Colonic mucosa (tissue), 4 donors: ENCODE measurements at regions not wholly inside any gene's neighbourhood (a gene's known extent, or its start where the extent isn't known, plus 50 kb on each side); places are given as distances from the start of the nearest gene placed in this dataset.

ENCODE experiments used
- DNase-seq: peaks from one replicate; pipeline ENCODE4 v3.0.0-alpha.2; 2020
- H3K27ac ChIP-seq: fragments of 200-600 bp; one replicate; pipeline ENCODE4 v1.8.0; 2021
- H3K27me3 ChIP-seq: fragments of 200-600 bp; one replicate; pipeline ENCODE4 v1.8.0; 2021
- H3K36me3 ChIP-seq: fragments of 200-600 bp; one replicate; pipeline ENCODE4 v1.8.0; 2021
- H3K4me1 ChIP-seq: fragments of 200-600 bp; one replicate; pipeline ENCODE4 v1.8.0; 2021; ENCODE audit warnings: mild to moderate bottlenecking
- H3K4me3 ChIP-seq: fragments of 200-600 bp; one replicate; pipeline ENCODE4 v1.8.0; 2021
- H3K9ac ChIP-seq, 2 donors: one replicate each; pipeline ENCODE4 v1.7.0; 2013; ENCODE audit warnings: control low read depth in 2 of 2, low read depth in 2 of 2, low read length in 2 of 2
- H3K9me3 ChIP-seq: fragments of 200-600 bp; one replicate; pipeline ENCODE4 v1.8.0; 2021
- CTCF ChIP-seq: fragments of 200-600 bp; IDR thresholded peaks from one replicate; pipeline ENCODE4 v1.8.0; 2022; ENCODE audit warnings: antibody characterized with exemption, mild to moderate bottlenecking
- intact Hi-C: fragments of 100-400 bp; cut with DNase I; formaldehyde crosslinking; loops from one replicate; pipeline ENCODE4 v1.14.1; 2022
- donor health status: healthy.
- donor health status: DM: no; HTN: no; CAD: no.
- donor health status: DM: no; HTN: no; CAD: no.

GRCh38 chr12:100741084-100741711, 53.4 kb upstream of the ANO4 start:
- H3K9me3 ChIP-seq: no peaks in the 10 kb centered on the region
- peak; percentile 27 for DNase-seq
- H3K36me3 ChIP-seq: no peaks in the 10 kb centered on the region
- TF ChIP-seq CTCF: peak; percentile 44
- intact Hi-C loops: no loop called here
- no peak overlapping the region for H3K9ac ChIP-seq
- no peak overlapping the region for H3K27ac ChIP-seq
- no peaks in the 10 kb centered on the region for H3K27me3 ChIP-seq
- no peaks in the 10 kb centered on the region for H3K4me1 ChIP-seq
- no peak overlapping the region for H3K4me3 ChIP-seq

- H3K27me3 ChIP-seq: no peaks in the 10 kb centered on the region
- DNase-seq: no peak
- no peaks in the 10 kb centered on the region for H3K36me3 ChIP-seq
- no peak for TF ChIP-seq CTCF
- H3K4me1 ChIP-seq: no peaks in the 10 kb centered on the region
- no peak overlapping the region for H3K4me3 ChIP-seq
- no peak overlapping the region for H3K27ac ChIP-seq
- no peaks in the 10 kb centered on the region for H3K9me3 ChIP-seq
- H3K9ac ChIP-seq: no peak overlapping the region
- intact Hi-C loops: no loop called here
Measured at GRCh38 chr12:100743060-100743459, 51.5 kb upstream of the ANO4 start.
